Naive thymus-derived CD4-positive, alpha-beta T cell (primary cell): ENCODE measurements at regions not wholly inside any gene's neighbourhood (a gene's known extent, or its start where the extent isn't known, plus 50 kb on each side); places are given as distances from the start of the nearest gene placed in this dataset.

Experiments
- ATAC-seq: fragments of 150-1000 bp; cut with Tn5 transposase; 2 replicates; pipeline ENCODE4 v1.10.0; 2021; ENCODE audit warnings: mild to moderate bottlenecking, moderate library complexity
- CTCF ChIA-PET: fragments of 350-600 bp; sonication (Branson Sonifier 250); formaldehyde crosslinking; loops from one replicate; lab custom pipeline; 2021; ENCODE audit warnings: antibody characterized with exemption; lab: Charles Lee
- POLR2A ChIA-PET: fragments of 350-600 bp; sonication (Branson Sonifier 250); formaldehyde crosslinking; loops from one replicate; lab custom pipeline; 2021; ENCODE audit warnings: antibody characterized with exemption, inconsistent platforms; lab: Charles Lee
- DNase-seq, 9 donors: peaks; one replicate each; pipeline versions ENCODE4 v3.0.0 to v3.0.0-alpha.2; 2020 to 2022; ENCODE audit warnings: mixed read lengths in 1 of 9
- H3K27ac ChIP-seq: one replicate; pipeline ENCODE4 v1.7.0; 2013; ENCODE audit warnings: mild to moderate bottlenecking, low read depth, low read length, moderate library complexity
- H3K27me3 ChIP-seq, 2 donors: one replicate each; pipeline ENCODE4 v1.7.0; 2013; ENCODE audit warnings: low read length in 2 of 2, mild to moderate bottlenecking in 2 of 2, moderate library complexity in 2 of 2; ENCODE audit not compliant: control insufficient read depth in 2 of 2, insufficient read depth in 2 of 2
- H3K36me3 ChIP-seq, 3 experiments: 1 replicate in 2 of 3; 2 replicates in 1 of 3; pipeline ENCODE4 v1.7.0; 2013; ENCODE audit warnings: low read length in 3 of 3, mild to moderate bottlenecking in 3 of 3, moderate library complexity in 1 of 3; ENCODE audit not compliant: insufficient read depth in 3 of 3, control insufficient read depth in 2 of 3
- H3K4me1 ChIP-seq, 2 donors: one replicate each; pipeline ENCODE4 v1.7.0; 2013; ENCODE audit warnings: low read length in 2 of 2, mild to moderate bottlenecking in 2 of 2, moderate library complexity in 1 of 2; ENCODE audit not compliant: control insufficient read depth in 2 of 2, insufficient read depth in 2 of 2
- H3K4me3 ChIP-seq: 2 replicates; pipeline ENCODE4 v1.7.0; 2013; ENCODE audit warnings: mild to moderate bottlenecking, low read length
- H3K9me3 ChIP-seq, 3 experiments: 1 replicate in 2 of 3; 2 replicates in 1 of 3; pipeline ENCODE4 v1.7.0; 2013; ENCODE audit warnings: low read length in 3 of 3; ENCODE audit not compliant: control insufficient read depth in 2 of 3
- H3K27ac Mint-ChIP-seq, 9 donors: one replicate each; pipeline ENCODE4 v1.8.0; 2020 to 2022; ENCODE audit warnings: mixed read lengths in 9 of 9, mild to moderate bottlenecking in 8 of 9, moderate library complexity in 5 of 9, inconsistent platforms in 2 of 9
- H3K27me3 Mint-ChIP-seq, 5 donors: one replicate each; pipeline ENCODE4 v1.8.0; 2021 to 2022; ENCODE audit warnings: mixed read lengths in 5 of 5, mild to moderate bottlenecking in 1 of 5
- H3K36me3 Mint-ChIP-seq, 5 donors: one replicate each; pipeline ENCODE4 v1.8.0; 2020 to 2022; ENCODE audit warnings: mixed read lengths in 5 of 5, mild to moderate bottlenecking in 3 of 5, inconsistent platforms in 1 of 5
- H3K4me1 Mint-ChIP-seq, 7 donors: one replicate each; pipeline ENCODE4 v1.8.0; 2020 to 2022; ENCODE audit warnings: mixed read lengths in 7 of 7, mild to moderate bottlenecking in 3 of 7, inconsistent platforms in 1 of 7
- H3K4me3 Mint-ChIP-seq, 10 donors: one replicate each; pipeline ENCODE4 v1.8.0; 2020 to 2022; ENCODE audit warnings: mild to moderate bottlenecking in 10 of 10, mixed read lengths in 10 of 10, moderate library complexity in 6 of 10, inconsistent platforms in 2 of 10
- H3K9me3 Mint-ChIP-seq, 11 donors: one replicate each; pipeline ENCODE4 v1.8.0; 2020 to 2022; ENCODE audit warnings: mixed read lengths in 11 of 11, mild to moderate bottlenecking in 4 of 11, inconsistent platforms in 1 of 11, moderate library complexity in 1 of 11
- intact Hi-C, 2 donors: fragments of 100-400 bp; cut with micrococcal nuclease; formaldehyde crosslinking; loops; one replicate each; pipeline ENCODE4 v1.15.1; 2023

- CTCF ChIA-PET = no interaction called here
- DNase-seq (no peak), ATAC-seq (no peak)
- H3K27ac ChIP-seq = no peak overlapping the region
- H3K4me3 Mint-ChIP-seq = no peak overlapping the region
- intact Hi-C loops = no loop called here
- no peak overlapping the region for H3K27ac Mint-ChIP-seq
- no peaks in the 10 kb centered on the region for H3K4me1 ChIP-seq
- no peaks in the 10 kb centered on the region for H3K36me3 ChIP-seq
- no peaks in the 10 kb centered on the region for H3K4me1 Mint-ChIP-seq
- H3K36me3 Mint-ChIP-seq = peaks cover 0 to 5% (median 0%) of the 10 kb centered on the region in 5 donors
- H3K27me3 ChIP-seq = no peaks in the 10 kb centered on the region
- peaks cover 0 to 18% (median 3%) of the 10 kb centered on the region in 11 donors for H3K9me3 Mint-ChIP-seq
- POLR2A ChIA-PET = no interaction called here
- no peaks in the 10 kb centered on the region for H3K9me3 ChIP-seq
- no peak overlapping the region for H3K4me3 ChIP-seq
- H3K27me3 Mint-ChIP-seq = peaks cover 0 to 7% (median 0%) of the 10 kb centered on the region in 5 donors
Measured at GRCh38 chr12:115495300-115495699, 782.2 kb downstream of the MED13L start.

DNA sequence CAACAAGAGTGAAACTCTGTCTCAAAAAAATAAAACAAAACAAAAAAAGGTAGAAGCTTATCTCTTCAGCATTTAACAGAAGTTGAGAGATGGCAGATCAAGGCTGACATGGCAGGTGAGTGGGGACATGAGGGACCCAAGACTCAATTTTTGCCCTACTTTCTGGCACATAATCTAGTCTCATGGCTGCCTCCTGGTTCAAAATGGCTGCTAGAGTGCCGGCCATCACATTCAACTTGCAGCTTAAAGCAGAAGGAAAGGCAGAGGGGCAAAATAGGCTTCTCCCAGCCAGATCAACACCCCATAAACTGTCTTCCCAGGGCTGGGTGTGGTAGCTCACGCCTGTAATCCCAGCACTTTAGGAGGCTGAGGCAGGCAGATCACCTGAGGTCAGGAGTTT is 784.9 kb downstream of the MED13L start:
- peaks cover 0 to 7% (median 0%) of the 10 kb centered on the region in 5 donors for H3K27me3 Mint-ChIP-seq
- peaks cover 0 to 20% (median 3%) of the 10 kb centered on the region in 11 donors for H3K9me3 Mint-ChIP-seq
- Histone ChIP-seq H3K9me3 (no peaks in the 10 kb centered on the region), H3K27me3 (no peaks in the 10 kb centered on the region), H3K4me3 (no peak overlapping the region), H3K27ac (no peak overlapping the region), H3K4me1 (no peaks in the 10 kb centered on the region), H3K36me3 (no peaks in the 10 kb centered on the region)
- no peaks in the 10 kb centered on the region for H3K4me1 Mint-ChIP-seq
- ATAC-seq (no peak), DNase-seq (no peak)
- POLR2A ChIA-PET = no interaction called here
- peaks cover 0 to 5% (median 0%) of the 10 kb centered on the region in 5 donors for H3K36me3 Mint-ChIP-seq
- CTCF ChIA-PET = no interaction called here
- intact Hi-C loops = no loop called here
- H3K27ac Mint-ChIP-seq = no peak overlapping the region
- no peak overlapping the region for H3K4me3 Mint-ChIP-seq

- Histone ChIP-seq H3K36me3 (no peaks in the 10 kb centered on the region), H3K9me3 (no peaks in the 10 kb centered on the region), H3K27me3 (no peaks in the 10 kb centered on the region), H3K4me1 (no peaks in the 10 kb centered on the region), H3K4me3 (no peak overlapping the region), H3K27ac (no peak overlapping the region)
- H3K4me1 Mint-ChIP-seq = no peaks in the 10 kb centered on the region
- DNase-seq (no peak), ATAC-seq (no peak)
- ChIA-PET CTCF (interaction anchor here (0.6 kb wide), 1 partner anchor 86 kb away, joined by 6 read pairs; no protein-coding TSS in a partner anchor), POLR2A (no interaction called here)
- peaks cover 0 to 7% (median 0%) of the 10 kb centered on the region in 5 donors for H3K27me3 Mint-ChIP-seq
- H3K9me3 Mint-ChIP-seq = peaks cover 0 to 22% (median 3%) of the 10 kb centered on the region in 11 donors
- peaks cover 0 to 5% (median 0%) of the 10 kb centered on the region in 5 donors for H3K36me3 Mint-ChIP-seq
- H3K27ac Mint-ChIP-seq = no peak overlapping the region
- H3K4me3 Mint-ChIP-seq = no peak overlapping the region
- intact Hi-C loops = no loop called here
Measured at GRCh38 chr12:115491511-115492250, 785.8 kb downstream of the MED13L start.

DNA sequence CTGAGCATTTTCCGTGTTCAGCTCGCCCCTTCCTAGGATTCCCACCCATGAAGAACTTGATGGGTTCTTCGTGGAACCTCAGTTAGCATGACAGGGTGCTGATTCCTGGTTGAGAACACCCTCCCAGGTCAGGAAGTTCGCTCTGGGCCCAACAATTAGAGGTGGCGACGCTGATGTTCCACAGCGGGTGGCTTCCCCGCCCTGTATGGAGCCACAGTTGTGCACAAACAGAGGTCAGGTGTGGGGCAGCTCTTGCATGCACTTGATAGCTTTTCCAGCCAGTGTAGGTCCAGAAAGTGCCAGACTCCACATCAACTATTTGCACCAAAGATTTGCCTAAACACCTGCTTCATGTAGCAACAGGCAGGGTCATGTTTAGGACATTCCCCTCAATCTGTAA is 788.2 kb downstream of the MED13L start:
- H3K4me3 Mint-ChIP-seq = no peak overlapping the region
- peaks cover 0 to 30% (median 7%) of the 10 kb centered on the region in 11 donors for H3K9me3 Mint-ChIP-seq

DNA sequence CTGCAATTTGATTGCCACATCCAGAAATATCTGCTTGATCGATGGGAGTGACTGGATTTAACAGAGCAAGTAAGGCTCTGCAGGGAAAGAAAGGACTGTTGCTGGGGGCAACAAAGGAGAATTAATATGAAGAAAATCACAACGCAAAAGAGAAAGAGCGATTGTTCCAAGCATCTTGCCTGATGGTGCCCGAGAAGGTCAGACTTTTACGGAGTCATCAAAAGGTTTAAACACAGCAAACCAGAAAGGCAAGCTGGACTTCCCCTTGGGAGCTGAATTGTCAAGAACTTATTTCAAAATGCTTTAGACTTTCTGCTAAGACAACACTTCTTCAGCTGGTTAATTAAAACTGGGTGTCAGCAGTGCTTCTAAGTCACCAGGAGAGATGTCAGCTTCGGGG is 791.5 kb downstream of the MED13L start:
- Histone ChIP-seq H3K27me3 (peaks cover 0 to 2% of the 10 kb centered on the region in 2 donors), H3K4me1 (no peaks in the 10 kb centered on the region), H3K27ac (no peak overlapping the region), H3K36me3 (no peaks in the 10 kb centered on the region), H3K9me3 (peaks cover 0 to 6% (median 0%) of the 10 kb centered on the region in 3 experiments), H3K4me3 (no peak overlapping the region)
- DNase-seq (no peak), ATAC-seq (no peak)
- Mint-ChIP-seq H3K27me3 (peaks cover 0 to 7% (median 0%) of the 10 kb centered on the region in 5 donors), H3K9me3 (peaks cover 0 to 30% (median 5%) of the 10 kb centered on the region in 11 donors), H3K27ac (no peak overlapping the region), H3K4me1 (no peaks in the 10 kb centered on the region), H3K36me3 (no peaks in the 10 kb centered on the region), H3K4me3 (no peak overlapping the region)
- ChIA-PET POLR2A (no interaction called here), CTCF (no interaction called here)
- intact Hi-C loops = no loop called here

More for the DNA sequence above, 788.2 kb downstream of the MED13L start:
- POLR2A ChIA-PET = no interaction called here
- Histone ChIP-seq H3K27me3 (peaks cover 0 to 2% of the 10 kb centered on the region in 2 donors), H3K4me3 (no peak overlapping the region), H3K4me1 (no peaks in the 10 kb centered on the region), H3K36me3 (no peaks in the 10 kb centered on the region), H3K27ac (no peak overlapping the region), H3K9me3 (peaks cover 0 to 6% (median 0%) of the 10 kb centered on the region in 3 experiments)
- ATAC-seq (no peak), DNase-seq (no peak)
- Mint-ChIP-seq H3K36me3 (peaks cover 0 to 5% (median 0%) of the 10 kb centered on the region in 5 donors), H3K4me1 (no peaks in the 10 kb centered on the region), H3K27me3 (peaks cover 0 to 7% (median 0%) of the 10 kb centered on the region in 5 donors), H3K27ac (no peak overlapping the region)
- CTCF ChIA-PET = no interaction called here
- intact Hi-C loops = no loop called here

DNA sequence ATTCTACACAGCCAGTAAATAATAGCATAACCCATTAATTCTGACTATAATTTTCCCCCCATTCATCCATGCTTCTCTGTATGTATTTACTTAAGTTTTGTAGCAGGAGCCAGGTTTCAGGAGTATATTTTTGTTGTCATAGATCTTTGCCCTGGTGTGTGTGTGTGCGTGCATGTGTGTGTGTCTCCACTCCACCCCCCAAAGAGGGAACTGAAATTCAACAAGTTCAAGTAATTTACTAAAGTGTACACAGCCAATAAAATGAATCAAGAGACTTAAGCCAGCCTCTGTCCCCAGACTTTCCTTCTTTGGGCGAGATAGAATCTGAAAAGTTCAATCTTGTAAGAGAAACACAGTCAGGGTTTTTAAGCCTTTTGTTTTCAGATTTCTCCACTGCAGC is 792.0 kb downstream of the MED13L start:
- no peak overlapping the region for H3K27ac ChIP-seq
- no peaks in the 10 kb centered on the region for H3K36me3 ChIP-seq
- DNase-seq (no peak), ATAC-seq (no peak)
- Mint-ChIP-seq H3K36me3 (no peaks in the 10 kb centered on the region), H3K27me3 (peaks cover 0 to 7% (median 0%) of the 10 kb centered on the region in 5 donors), H3K27ac (no peak overlapping the region), H3K4me3 (no peak overlapping the region), H3K9me3 (peaks cover 0 to 35% (median 7%) of the 10 kb centered on the region in 11 donors), H3K4me1 (no peaks in the 10 kb centered on the region)
- POLR2A ChIA-PET = no interaction called here
- no peaks in the 10 kb centered on the region for H3K4me1 ChIP-seq
- no peak overlapping the region for H3K4me3 ChIP-seq
- peaks cover 0 to 2% of the 10 kb centered on the region in 2 donors for H3K27me3 ChIP-seq
- CTCF ChIA-PET = no interaction called here
- intact Hi-C loops = no loop called here
- H3K9me3 ChIP-seq = peaks cover 0 to 6% (median 0%) of the 10 kb centered on the region in 3 experiments

DNA sequence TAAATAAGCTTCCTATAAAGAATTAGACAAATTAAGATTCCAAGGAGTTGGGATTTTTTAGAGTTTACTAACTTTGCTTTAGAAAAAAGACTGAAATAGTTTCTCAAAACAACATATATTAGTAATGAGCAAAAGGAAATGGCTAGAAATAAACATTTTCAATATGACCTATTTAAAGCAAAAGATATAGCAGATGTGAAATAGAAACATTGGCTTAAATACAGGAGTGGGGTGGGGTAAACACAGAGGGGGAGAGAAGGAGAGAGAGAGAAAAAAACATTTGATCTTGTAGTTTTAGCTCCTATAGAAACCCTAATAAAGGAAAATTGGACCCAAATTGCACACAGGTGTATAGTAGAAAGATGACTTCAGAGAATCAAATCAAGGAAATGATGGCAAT is 794.5 kb downstream of the MED13L start:
- H3K4me3 ChIP-seq = no peak overlapping the region
- no peak overlapping the region for H3K4me3 Mint-ChIP-seq
- H3K27me3 Mint-ChIP-seq = peaks cover 0 to 7% (median 0%) of the 10 kb centered on the region in 5 donors
- CTCF ChIA-PET = no interaction called here
- intact Hi-C loops = no loop called here
- H3K9me3 Mint-ChIP-seq = peaks cover 0 to 27% (median 9%) of the 10 kb centered on the region in 11 donors
- no peaks in the 10 kb centered on the region for H3K36me3 Mint-ChIP-seq
- no peak for ATAC-seq
- no peaks in the 10 kb centered on the region for H3K36me3 ChIP-seq
- POLR2A ChIA-PET = no interaction called here
- DNase-seq = no peak
- peaks cover 0 to 2% of the 10 kb centered on the region in 2 donors for H3K27me3 ChIP-seq
- no peaks in the 10 kb centered on the region for H3K4me1 Mint-ChIP-seq
- H3K27ac Mint-ChIP-seq = no peak overlapping the region
- H3K4me1 ChIP-seq = no peaks in the 10 kb centered on the region
- H3K9me3 ChIP-seq = peaks cover 0 to 6% (median 0%) of the 10 kb centered on the region in 3 experiments
- no peak overlapping the region for H3K27ac ChIP-seq
